Thymus (tissue), 11 donors: ENCODE measurements at regions not wholly inside any gene's neighbourhood (a gene's known extent, or its start where the extent isn't known, plus 50 kb on each side); places are given as distances from the start of the nearest gene placed in this dataset.

Experiments used
- DNase-seq, 9 donors: peaks; one replicate each; pipeline ENCODE4 v3.0.0-alpha.2; 2013; ENCODE audit warnings: low spot score in 9 of 9, low read depth in 6 of 9, missing footprints in 1 of 9
- H3K27ac ChIP-seq, 2 donors: one replicate each; pipeline ENCODE4 v1.5.1; 2013; ENCODE audit warnings: control low read depth in 1 of 2, low read depth in 1 of 2, low read length in 1 of 2, mild to moderate bottlenecking in 1 of 2, moderate library complexity in 1 of 2
- H3K27me3 ChIP-seq, 2 donors: one replicate each; pipeline ENCODE4 v1.5.1; 2013; ENCODE audit warnings: low read length in 1 of 2; ENCODE audit not compliant: control insufficient read depth in 2 of 2, insufficient read depth in 1 of 2
- H3K36me3 ChIP-seq, 2 donors: one replicate each; pipeline ENCODE4 v1.5.1; 2013; ENCODE audit warnings: low read length in 1 of 2, mild to moderate bottlenecking in 1 of 2, moderate library complexity in 1 of 2; ENCODE audit not compliant: control insufficient read depth in 2 of 2, insufficient read depth in 2 of 2
- H3K4me1 ChIP-seq, 2 donors: one replicate each; pipeline ENCODE4 v1.5.1; 2013; ENCODE audit warnings: low read length in 2 of 2; ENCODE audit not compliant: control insufficient read depth in 2 of 2, insufficient read depth in 2 of 2
- H3K4me3 ChIP-seq, 2 donors: one replicate each; pipeline ENCODE4 v1.5.1; 2013; ENCODE audit warnings: low read length in 2 of 2, control low read depth in 1 of 2, mild to moderate bottlenecking in 1 of 2
- H3K9me3 ChIP-seq, 2 donors: one replicate each; pipeline ENCODE4 v1.5.1; 2013; ENCODE audit warnings: low read length in 1 of 2, mild to moderate bottlenecking in 1 of 2; ENCODE audit not compliant: control insufficient read depth in 2 of 2, insufficient read depth in 1 of 2
- WGBS: extraction: QIAGEN DNeasy Blood & Tissue Kit; methylation state at CpG from one replicate; pipeline ENCODE4 v1.1.7; 2013; 5-methylcytosine and 5-hydroxymethylcytosine counted together
- donor health status: healthy.

DNA sequence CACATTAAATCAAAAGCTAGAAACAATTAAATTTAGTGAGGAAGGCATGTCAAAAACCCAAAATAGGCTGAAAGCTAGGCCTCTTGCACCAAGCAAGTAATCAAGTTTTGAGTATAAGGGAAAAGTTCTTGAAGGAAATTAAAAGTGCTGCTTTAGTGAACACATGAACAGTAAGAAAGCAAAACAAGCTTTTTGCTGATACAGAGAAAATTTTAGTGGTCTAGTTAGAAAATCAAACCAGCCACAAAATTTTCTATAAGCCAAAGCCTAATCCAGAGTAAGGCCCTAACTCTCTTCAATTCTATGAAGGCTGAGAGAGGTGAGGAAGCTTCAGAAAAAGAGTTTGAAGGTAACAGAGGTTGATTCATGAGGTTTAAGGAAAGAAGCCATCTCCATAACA is 116.2 kb downstream of the CYB561 start:
- Histone ChIP-seq H3K36me3 (no peaks in the 10 kb centered on the region), H3K27me3 (no peaks in the 10 kb centered on the region), H3K9me3 (no peaks in the 10 kb centered on the region), H3K4me1 (no peaks in the 10 kb centered on the region), H3K27ac (no peak overlapping the region), H3K4me3 (no peak overlapping the region)
- no peak for DNase-seq

GRCh38 chr17:63331301-63332061 is 114.6 kb downstream of the CYB561 start:
- no peak for DNase-seq
- no peak overlapping the region for H3K27ac ChIP-seq
- no peaks in the 10 kb centered on the region for H3K36me3 ChIP-seq
- no peak overlapping the region for H3K4me3 ChIP-seq
- WGBS: 97% methylated on average over 8 of the region's 8 CpGs
- no peaks in the 10 kb centered on the region for H3K27me3 ChIP-seq
- H3K4me1 ChIP-seq: no peaks in the 10 kb centered on the region
- H3K9me3 ChIP-seq: no peaks in the 10 kb centered on the region

DNA sequence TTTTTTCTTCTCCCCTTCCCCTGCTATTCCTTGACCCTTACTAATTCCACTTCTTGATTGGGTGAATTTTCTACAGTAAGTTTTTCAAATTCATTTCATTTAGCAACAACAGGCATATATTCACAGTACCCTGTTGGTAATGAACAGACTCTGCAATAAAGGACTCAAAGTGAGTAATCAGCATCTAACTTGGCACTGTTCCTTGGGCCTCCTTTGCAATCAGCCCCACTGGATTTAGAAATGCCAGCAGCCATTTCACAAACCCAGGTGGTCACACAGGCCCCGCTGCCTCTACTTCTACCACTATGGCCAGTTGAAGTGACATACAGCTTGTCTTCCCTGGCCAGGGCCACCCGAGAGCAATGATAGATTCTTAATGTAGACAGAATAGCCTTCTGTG is 113.8 kb downstream of the CYB561 start:
- H3K4me3 ChIP-seq: no peak overlapping the region
- no peaks in the 10 kb centered on the region for H3K9me3 ChIP-seq
- no peaks in the 10 kb centered on the region for H3K36me3 ChIP-seq
- DNase-seq: no peak
- no peaks in the 10 kb centered on the region for H3K27me3 ChIP-seq
- no peaks in the 10 kb centered on the region for H3K4me1 ChIP-seq
- no peak overlapping the region for H3K27ac ChIP-seq
- WGBS: 96% methylated on average over 2 of the region's 2 CpGs

- no peaks in the 10 kb centered on the region for H3K27me3 ChIP-seq
- H3K9me3 ChIP-seq: no peaks in the 10 kb centered on the region
- no peak overlapping the region for H3K4me3 ChIP-seq
- no peak for DNase-seq
- H3K27ac ChIP-seq: no peak overlapping the region
- 97% methylated on average over 1 of the region's 1 CpG for WGBS
- no peaks in the 10 kb centered on the region for H3K4me1 ChIP-seq
- H3K36me3 ChIP-seq: no peaks in the 10 kb centered on the region
Measured at GRCh38 chr17:63333869-63334268, 112.2 kb downstream of the CYB561 start.

GRCh38 chr17:63335831-63336230 is 110.3 kb downstream of the CYB561 start:
- no peaks in the 10 kb centered on the region for H3K4me1 ChIP-seq
- H3K27ac ChIP-seq: no peak overlapping the region
- H3K36me3 ChIP-seq: no peaks in the 10 kb centered on the region
- no peaks in the 10 kb centered on the region for H3K9me3 ChIP-seq
- DNase-seq: no peak
- H3K27me3 ChIP-seq: no peaks in the 10 kb centered on the region
- H3K4me3 ChIP-seq: no peak overlapping the region
- 95% methylated on average over 1 of the region's 1 CpG for WGBS

- H3K4me3 ChIP-seq: no peak overlapping the region
- WGBS: 99% methylated on average over 5 of the region's 5 CpGs
- H3K27me3 ChIP-seq: no peaks in the 10 kb centered on the region
- H3K4me1 ChIP-seq: no peaks in the 10 kb centered on the region
- H3K27ac ChIP-seq: no peak overlapping the region
- H3K36me3 ChIP-seq: no peaks in the 10 kb centered on the region
- no peak for DNase-seq
- no peaks in the 10 kb centered on the region for H3K9me3 ChIP-seq
Measured at GRCh38 chr17:63337579-63337978, 108.5 kb downstream of the CYB561 start.

DNA sequence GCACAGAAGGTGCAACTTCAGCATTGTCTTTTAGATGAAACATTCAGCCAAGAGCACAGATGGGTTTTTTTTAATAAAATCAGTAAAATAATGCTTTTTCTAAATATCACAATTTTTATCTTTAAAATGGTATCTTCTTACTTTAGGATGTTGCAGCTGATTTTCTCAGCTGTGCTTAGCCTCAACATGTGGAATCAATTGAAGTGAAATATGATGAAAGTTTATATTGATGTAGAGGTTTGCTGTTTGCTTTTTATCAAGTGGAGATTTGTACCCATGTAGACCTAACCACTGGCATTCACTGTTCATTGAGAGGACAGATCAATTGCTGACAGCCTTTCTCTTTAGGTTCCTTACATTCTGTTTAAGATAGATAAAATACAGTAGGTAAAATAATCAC is 107.8 kb downstream of the CYB561 start:
- Histone ChIP-seq H3K27ac (no peak overlapping the region), H3K36me3 (no peaks in the 10 kb centered on the region), H3K4me1 (no peaks in the 10 kb centered on the region), H3K27me3 (no peaks in the 10 kb centered on the region), H3K9me3 (no peaks in the 10 kb centered on the region), H3K4me3 (no peak overlapping the region)
- DNase-seq: no peak

GRCh38 chr17:63341276-63341675 is 104.8 kb downstream of the CYB561 start:
- Histone ChIP-seq H3K27ac (no peak overlapping the region), H3K36me3 (no peaks in the 10 kb centered on the region), H3K4me1 (no peaks in the 10 kb centered on the region), H3K4me3 (no peak overlapping the region), H3K27me3 (no peaks in the 10 kb centered on the region), H3K9me3 (no peaks in the 10 kb centered on the region)
- 98% methylated on average over 3 of the region's 3 CpGs for WGBS
- DNase-seq: no peak

GRCh38 chr17:63344383-63344782 is 101.7 kb downstream of the CYB561 start:
- H3K4me1 ChIP-seq: no peaks in the 10 kb centered on the region
- H3K4me3 ChIP-seq: no peak overlapping the region
- 96% methylated on average over 1 of the region's 1 CpG for WGBS
- DNase-seq: no peak
- no peak overlapping the region for H3K27ac ChIP-seq
- H3K9me3 ChIP-seq: no peaks in the 10 kb centered on the region
- H3K27me3 ChIP-seq: no peaks in the 10 kb centered on the region
- no peaks in the 10 kb centered on the region for H3K36me3 ChIP-seq

- 96% methylated on average over 1 of the region's 1 CpG for WGBS
- no peaks in the 10 kb centered on the region for H3K4me1 ChIP-seq
- no peak for DNase-seq
- H3K27ac ChIP-seq: no peak overlapping the region
- no peaks in the 10 kb centered on the region for H3K27me3 ChIP-seq
- H3K4me3 ChIP-seq: no peak overlapping the region
- H3K9me3 ChIP-seq: no peaks in the 10 kb centered on the region
- H3K36me3 ChIP-seq: no peaks in the 10 kb centered on the region
Measured at GRCh38 chr17:63345611-63346010, 100.5 kb downstream of the CYB561 start.
